ENCODE measurements at regions not wholly inside any gene's neighbourhood (a gene's known extent, or its start where the extent isn't known, plus 50 kb on each side); places are given as distances from the start of the nearest gene placed in this dataset.
"Not testable (repeated sequence)": the region's sequence is repeated elsewhere in the genome, so short reads cannot be mapped to it uniquely, and the experiment has no call there.

DNA sequence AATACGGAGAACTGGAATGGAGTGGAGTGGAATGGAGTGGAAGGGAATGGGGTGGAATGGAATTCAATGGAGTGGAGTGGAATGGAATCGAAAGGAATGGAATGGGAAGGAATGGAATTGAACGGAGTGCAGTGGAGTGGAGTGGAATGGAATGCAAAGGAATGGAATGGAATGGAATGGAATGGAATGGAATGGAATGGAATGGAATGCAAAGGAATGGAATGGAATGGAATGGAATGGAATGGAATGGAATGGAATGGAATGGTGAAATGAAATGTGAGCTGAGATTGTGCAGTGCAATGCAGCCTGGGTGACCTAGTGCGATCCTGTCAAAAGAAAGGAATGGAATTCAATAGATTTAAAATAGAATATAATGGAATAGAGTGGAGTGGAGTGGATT is 357.3 kb upstream of the WSB1 start:
- DNase-seq, result not testable (repeated sequence)

DNA sequence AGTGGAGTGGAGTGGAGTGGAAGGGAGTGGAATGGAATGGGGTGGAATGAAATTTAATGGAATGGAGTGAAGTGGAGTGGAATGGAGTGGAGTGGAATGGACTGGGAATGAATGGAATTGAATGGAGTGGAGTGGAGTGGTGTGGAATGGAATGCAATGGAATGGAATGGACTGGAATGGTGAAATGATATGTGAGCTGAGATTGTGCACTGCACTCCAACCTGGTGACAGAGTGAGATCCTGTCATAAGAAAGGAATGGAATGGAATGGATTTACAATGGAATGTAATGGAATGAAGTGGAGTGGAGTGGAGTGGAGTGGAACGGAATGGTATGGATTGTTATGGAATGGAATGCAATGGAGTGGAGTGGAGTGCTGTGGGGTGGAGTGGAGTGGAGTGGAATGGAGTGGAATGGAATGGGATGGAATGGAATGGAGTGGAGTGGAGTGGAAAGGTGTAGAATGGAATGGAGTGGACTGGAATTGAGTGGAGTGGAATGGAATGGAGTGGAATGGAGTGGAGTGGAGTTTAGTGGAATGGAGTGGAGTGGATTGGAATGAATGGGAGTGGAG is 356.1 kb upstream of the WSB1 start:
- not testable (repeated sequence) for DNase-seq

DNA sequence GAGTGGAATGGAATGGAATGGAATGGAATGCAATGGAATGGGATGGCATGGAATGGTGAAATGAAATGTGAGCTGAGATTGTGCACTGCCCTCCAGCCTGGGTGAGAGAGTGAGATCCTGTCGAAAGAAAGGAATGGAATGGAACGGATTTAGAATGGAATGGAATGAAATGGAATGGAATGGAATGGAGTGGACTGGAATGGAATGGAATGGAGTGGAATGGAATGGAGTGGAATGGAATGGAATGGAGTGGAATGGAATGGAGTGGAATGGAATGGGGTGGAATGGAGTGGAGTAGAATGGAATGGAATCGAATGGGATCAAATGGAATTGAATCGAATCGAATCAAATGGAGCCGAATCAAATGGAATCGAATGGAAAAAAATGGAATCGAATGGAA is 354.2 kb upstream of the WSB1 start:
- not testable (repeated sequence) for DNase-seq

DNA sequence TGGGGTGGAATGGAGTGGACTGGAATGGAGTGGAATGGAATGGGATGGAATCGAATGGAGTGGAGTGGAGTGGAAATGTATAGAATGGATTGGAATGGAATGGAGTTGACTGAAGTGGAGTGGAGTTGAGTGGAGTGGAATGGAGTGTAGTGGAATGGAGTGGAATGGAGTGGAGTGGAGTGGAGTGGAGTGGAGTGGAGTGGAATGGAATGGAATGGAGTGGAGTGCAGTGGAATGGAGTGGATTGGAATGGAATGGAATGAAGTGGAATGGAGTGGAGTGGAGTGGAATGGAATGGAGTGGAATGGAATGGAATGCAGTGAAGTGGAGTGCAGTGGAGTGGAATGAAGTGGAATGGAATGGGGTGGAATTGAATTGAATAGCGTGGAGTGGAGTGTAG is 353.3 kb upstream of the WSB1 start:
- DNase-seq, result not testable (repeated sequence)

DNA sequence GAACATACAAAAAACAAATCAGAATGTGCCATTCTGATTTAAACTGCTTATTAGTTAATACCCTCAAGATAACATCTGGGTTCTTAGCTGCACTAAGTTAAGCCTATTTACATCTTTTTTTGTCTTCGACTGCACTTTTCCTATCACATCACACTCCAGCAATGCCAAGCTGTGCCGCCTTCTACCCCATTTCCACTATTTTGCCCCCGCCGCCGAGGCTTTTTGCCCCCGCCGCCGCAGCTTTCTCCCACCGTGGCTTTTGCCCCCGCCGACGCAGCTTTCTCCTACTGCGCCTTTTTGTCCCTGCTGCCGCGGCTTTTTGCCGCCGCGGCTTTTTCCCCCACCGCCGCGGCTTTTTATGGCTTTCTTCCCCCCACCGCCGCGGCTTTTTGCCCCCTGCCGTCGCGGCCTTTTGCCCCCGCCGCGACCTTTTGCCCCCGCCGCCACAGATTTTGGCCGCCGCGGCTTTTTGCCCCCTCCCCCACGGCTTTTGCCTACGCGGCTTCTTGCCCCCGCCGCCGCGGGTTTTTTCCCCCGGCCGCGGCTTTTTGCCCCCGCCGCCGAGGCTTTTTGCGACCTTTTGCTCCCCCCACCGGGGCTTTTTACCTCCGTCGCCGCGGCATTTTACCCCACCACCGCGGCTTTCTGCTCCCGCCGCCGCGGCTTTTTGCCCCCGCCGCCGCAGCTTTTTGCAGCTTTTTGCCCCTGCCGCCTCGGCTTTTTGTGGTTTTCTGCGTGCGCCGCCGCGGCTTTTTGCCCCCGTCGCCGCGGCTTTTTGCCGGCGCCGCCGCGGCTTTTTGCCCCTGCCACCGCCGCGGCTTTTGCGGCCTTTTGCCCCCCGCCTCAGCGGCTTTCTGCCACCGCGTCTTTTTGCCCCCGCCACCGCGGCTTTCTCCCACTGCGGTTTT is 331.4 kb upstream of the WSB1 start:
- DNase-seq, result no peak

DNA sequence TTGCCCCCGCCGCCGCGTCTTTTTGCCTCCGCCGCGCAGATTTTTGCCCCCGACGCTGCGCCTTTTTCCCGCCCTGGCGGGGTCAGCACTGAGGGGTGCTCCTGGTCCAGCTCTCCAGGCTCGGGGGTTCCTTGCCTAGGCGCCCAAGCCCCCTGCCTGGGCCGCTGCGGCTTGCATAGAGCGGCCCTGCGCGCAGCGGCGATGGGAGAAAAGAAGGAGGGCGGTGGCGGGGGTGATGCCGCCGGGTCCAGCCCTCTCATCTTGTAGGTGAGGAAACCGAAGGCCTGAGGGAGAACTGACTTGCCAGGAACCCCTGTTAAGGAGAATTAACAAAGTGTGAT is 330.8 kb upstream of the WSB1 start:
- DNase-seq, result no peak

DNA sequence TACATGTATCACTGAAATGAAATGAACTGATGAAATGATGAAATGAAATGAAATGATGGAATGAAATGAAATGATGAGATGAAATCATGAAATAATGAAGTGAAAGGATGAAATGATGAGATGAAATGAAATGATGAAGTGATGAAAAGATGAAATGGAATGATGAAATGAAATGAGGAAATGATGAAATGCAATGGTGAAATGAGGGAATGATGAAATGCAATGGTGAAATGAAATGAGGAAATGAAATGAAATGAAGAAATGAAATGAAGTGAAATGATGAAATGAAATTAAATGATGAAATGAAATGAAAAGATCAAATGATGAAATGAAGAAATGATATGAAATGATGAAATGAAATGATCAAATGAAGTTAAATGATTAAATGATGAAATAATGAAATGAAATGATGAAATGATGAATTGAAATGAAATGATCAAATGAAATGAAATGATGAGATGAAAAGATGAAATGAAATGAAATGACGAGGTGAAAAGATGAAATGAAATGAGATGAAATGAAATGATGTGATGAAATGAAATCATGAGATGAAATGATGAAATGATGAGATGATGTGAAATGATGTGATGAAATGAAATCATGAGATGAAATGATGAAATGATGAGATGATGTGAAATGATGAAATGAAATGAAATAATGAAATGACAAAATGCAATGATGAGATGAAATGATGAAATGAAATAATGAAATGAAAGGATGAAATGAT is 327.9 kb upstream of the WSB1 start:
- DNase-seq, result not testable (repeated sequence)

DNA sequence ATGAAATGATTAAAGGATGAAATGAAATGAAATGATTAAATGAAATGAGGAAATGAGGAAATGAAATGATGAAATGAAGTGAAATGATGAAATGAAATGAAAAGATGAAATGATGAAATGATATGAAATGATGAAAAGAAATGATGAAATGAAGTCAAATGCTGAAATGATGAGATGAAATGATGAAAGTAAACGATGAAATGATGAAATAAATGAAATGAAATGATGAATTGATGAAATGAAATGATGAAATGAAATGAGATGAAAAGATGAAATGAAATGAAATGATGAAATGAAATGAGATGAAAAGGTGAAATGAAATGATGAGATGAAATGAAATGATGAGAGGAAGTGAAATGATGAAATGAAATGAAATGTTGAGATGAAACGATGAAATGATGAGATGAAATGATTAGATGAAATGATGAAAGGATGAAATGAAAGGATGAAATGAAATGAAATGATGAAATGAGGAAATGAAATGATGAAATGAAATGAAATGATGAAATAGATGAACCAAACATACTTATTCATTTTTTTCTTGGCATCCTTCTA is 327.2 kb upstream of the WSB1 start:
- not testable (repeated sequence) for DNase-seq

DNA sequence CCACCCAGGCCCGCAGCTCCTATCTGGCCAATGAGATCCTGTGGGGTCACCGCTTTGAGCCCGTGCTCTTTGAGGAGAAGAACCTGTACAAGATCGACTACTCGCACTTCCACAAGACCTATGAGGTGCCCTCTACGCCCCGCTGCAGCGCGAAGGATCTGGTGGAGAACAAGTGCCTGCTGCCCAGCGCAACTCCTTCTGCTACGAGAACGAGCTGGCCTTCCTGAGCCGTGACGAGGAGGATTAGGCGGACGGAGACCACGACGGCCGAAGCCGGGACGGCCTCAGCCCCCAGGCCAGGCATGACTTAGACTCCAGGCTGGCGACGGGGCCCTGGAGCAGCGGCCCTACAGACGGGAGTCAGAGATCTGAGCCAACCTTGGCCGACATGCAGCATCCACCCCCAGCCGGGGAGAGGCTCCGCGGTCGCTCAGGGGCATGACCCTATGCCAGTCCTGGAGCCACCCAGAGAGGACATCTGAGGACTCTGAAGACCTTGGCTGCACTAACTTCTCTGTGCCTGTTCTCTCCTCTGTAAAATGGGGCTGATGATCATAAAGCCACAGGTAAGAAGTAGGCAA is 312.0 kb upstream of the WSB1 start:
- not testable (repeated sequence) for DNase-seq

DNA sequence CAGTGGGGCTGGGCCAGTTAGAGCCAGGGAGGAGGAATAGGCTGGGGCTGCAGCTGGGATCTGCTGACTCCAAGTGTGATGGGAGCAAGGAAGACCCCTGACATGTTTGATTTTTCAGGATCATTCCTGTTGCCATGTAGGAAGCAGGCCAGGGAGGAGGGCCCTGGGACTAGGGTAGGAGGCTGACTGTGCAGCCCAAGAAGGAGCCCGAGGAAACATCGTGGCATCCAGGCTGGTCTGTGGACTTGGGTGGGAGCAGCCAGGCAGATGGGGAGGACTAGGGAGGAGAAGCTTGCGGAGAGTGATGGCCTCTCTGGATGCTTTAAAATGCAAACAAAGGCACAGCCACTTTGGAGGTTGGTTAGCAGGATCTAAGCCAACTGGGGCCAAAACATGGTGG is 311.4 kb upstream of the WSB1 start:
- not testable (repeated sequence) for DNase-seq

DNA sequence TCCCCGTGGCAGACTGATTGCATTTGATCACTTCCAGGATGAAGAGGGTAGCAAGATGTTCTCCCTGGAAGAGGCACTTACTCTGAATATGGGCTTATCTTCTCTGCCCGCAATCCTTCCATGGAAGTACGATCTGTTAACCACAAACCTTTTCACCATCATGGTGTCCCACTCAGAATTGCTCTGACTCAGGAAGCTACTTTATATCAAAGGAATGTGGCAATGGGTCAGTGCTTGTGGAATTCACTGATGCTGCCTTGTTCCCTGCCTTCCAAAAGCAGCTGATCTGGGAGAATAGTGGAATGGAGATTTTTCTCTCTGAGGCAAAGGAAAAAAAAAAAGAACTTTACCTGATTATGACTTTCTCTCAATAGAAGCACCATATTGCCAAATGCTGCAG is 306.1 kb upstream of the WSB1 start:
- DNase-seq, result not testable (repeated sequence)

DNA sequence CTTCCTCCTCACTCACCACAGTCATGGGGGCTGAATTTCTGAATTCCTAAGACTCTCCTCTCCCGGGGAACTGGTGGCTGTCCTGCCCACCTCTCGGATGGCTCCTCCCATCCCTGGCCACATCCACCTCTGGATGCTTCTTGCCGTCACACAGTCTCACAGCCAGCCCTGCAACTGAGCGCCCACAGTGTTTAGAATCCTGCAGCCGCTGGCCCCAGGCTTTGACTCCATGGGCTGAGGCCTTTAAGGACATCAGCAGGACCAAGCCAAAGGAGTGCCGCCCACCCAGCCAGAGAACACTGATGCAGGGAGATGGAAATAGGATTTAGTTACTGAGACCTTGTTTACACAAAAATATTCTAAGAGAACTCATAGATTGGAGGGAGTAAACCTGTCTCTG is 299.3 kb upstream of the WSB1 start:
- DNase-seq, result not testable (repeated sequence)

DNA sequence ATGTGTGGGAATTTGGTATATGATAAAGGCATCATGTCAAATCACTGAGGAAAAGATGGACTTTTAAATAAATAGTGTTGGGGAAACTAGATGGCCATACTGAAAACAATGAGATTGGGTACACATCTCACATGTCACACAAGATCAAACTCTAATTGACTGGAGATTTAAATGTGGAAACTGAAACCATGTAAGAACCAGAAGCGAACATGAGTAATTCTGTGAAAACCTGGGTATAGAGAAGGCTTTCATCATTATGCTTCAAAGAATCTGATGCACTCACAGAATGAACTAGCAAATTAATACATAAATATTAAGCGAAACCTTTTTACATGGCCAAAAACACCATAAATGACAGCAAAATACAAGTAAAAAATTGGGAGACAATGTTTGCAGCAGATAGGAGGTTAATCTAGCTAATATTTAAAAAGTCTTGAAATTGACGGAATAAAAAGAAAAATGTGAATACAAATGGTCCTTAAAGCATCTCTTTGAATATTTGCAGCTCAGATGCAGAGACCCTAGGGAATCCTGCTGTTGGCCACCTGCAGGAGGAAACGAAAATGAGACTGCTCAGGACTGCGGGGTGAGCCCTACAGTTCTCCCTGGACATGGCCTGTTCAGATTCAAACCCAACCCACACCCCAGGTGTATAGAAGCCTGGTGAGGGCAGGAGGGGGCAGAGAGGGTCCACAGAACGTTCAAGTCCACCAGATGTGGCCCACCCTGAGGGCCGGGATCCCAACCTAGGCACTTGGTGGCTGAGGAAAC is 297.6 kb upstream of the WSB1 start:
- not testable (repeated sequence) for DNase-seq

DNA sequence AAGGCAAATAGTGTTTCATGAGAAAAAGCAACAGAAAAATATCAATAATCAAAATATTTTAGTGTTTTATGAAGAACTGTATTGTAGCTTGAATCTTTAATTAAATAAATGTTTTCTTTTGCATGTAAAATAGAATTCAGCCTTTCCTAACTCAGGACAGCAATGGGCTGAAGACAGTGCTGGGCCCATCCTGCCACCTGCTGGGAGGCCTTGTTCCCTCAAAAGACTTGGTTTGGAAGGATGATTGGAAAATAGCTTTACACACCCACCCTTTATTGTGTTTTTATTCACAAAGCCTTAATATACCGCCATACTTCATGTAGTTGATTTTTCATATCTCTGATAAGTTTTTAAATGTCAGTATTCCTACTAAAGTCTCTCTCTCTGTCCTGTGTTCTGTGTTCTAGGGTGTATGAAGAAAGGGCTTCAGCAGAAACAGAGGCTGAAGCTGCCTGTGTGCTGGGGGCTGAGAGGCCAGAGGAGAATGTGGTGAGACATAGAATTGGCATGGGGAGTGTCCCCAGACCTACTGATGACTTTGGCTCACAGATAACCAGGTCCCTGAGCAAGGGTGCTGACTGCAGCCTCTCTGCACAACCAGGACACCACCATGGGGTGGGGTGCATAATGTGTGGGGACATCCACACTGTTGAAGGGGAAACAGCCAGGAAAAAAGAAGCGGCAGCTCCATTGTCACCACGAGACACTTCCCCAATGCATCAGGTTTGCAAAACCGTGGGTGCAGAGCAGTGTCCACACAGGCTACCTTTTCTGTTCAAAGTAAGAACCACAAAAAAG is 286.0 kb upstream of the WSB1 start:
- not testable (repeated sequence) for DNase-seq

DNA sequence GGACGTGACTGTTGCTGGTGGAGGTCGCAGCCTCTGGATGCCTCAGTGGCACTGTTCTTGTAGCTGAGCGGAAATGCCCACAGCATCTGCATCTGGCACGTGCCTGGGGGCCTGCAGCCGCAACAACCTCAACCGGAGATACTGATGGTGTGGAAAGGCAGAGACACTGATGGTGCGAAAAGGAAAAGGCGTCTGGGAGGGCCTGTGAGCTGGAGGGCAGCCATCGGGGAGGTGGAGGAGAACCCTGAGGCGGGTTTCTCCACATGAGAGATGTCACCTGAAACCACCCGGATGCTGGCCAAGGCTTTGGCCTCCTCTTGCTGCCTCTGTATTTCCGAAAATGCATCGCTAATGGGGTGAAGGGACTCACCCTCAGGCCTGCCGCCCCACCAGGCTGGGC is 284.8 kb upstream of the WSB1 start:
- no peak for DNase-seq

DNA sequence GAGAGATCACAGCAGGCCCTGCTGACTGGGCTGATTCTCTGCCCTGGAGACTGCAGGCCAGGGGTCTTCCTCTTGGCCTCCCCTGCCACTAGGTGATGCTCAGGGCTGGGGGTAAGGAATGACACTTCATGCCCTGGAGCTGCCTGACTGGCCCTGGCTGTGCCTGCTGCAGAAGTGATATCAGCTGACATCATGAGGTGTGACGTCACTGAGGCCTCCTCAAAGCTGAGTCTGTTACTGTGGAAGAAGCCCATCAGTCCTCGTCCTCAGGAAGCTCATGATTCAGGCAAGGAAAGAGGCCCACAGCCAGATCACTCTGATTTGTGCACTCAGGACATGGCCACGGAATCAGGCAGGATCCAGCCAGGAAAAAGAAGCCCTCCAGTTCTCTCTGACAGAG is 283.8 kb upstream of the WSB1 start:
- not testable (repeated sequence) for DNase-seq

DNA sequence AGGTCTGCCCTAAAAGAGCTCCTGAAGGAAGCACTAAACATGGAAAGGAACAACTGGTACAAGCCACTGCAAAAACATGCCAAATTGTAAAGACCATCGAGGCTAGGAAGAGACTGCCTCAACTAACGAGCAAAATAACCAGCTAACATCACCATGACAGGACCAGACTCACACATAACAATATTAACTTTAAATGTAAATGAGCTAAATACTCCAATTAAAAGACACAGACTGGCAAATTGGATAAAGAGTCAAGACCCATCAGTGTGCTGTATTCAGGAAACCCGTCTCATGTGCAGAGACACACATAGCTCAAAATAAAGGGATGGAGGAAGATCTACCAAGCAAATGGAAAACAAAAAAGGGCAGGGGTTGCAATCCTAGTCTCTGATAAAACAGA is 263.4 kb upstream of the WSB1 start:
- DNase-seq, result not testable (repeated sequence)

DNA sequence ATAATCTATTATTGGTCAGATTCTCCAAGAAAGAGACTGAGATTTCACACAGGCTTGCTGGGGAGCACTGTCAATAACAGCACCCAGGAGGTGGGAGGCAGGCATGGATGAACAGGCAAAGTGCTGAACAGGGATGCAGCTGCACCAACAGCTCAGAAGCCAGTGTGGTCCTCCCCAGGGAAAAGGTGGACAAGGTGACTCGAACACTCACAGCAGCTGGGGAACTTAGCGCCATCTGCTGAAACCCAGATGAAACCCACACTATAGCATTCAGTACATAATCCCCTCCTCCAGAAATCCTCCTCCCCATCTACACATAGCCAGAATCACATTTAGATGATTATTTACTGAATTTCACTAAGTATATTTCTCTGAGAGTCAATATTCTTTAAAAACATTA is 255.2 kb upstream of the WSB1 start:
- DNase-seq, result no peak

DNA sequence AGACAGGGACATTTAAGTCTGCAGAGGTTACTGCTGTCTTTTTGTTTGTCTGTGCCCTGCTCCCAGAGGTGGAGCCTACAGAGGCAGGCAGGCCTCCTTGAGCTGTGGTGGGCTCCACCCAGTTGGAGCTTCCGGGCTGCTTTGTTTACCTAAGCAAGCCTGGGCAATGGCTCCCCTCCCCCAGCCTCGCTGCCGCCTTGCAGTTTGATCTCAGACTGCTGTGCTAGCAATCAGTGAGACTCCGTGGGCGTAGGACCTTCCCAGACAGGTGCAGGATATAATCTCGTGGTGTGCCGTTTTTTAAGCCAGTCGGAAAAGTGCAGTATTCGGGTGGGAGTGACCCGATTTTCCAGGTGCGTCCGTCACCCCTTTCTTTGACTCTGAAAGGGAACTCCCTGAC is 248.9 kb upstream of the WSB1 start:
- not testable (repeated sequence) for DNase-seq

DNA sequence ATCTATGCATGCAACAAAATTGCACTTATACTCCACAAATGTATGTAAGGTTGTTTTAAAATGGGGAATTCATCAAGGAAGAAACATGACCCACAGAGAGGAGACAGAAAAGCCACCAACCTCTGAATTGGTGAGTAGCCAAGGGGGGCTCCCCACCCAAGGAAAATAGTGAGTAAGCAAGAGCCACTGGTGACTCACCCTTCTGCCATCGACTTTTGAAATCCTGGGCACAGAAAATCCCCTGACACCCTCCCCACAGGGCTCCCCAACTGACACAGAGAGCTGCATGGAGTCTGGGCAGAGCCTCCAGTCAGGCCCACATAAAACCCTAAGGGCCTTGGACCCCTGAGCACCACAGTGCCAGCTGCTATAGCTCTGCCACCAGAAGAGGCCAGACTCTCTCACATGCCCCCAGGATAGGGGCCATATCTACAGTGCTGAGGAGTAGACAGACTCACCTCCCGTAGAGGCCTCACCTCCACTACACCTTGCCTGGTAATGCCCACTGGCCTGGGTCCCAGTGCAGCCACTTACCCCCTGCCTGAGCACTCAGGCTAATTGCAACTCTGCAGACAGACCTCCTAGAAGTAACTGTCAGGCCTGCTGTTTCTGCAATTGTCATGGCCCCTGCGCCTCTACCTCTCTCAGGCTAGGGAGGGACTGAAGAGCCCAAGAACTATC is 244.7 kb upstream of the WSB1 start:
- DNase-seq, result no peak

DNA sequence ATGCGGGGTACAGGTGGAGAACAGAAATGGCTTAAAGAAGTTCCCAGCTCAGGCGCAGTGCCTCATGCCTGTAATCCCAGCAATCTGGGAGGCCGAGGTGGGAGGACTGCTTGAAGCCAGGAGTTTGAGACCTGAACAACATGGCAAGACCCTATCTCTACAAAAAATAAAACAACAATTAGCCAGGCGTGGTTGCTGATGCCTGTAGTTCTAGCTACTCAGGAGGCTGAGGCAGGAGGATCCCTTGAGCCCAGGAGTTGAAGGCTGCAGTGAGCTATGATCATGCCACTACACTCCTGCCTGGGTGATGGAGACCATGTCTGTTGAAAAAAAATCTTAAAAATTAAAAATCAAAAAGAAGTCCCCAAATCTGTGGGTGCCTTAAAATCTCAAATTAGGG is 228.3 kb upstream of the WSB1 start:
- no peak for DNase-seq

All from NCI-H446 (cell line).